Bronchial epithelial cell (primary cell): ENCODE measurements at regions not wholly inside any gene's neighbourhood (a gene's known extent, or its start where the extent isn't known, plus 50 kb on each side); places are given as distances from the start of the nearest gene placed in this dataset.
"Not testable (repeated sequence)": the region's sequence is repeated elsewhere in the genome, so short reads cannot be mapped to it uniquely, and the experiment has no call there.

Experiments used
- DNase-seq: peaks from one replicate; pipeline ENCODE4 v3.0.0-alpha.2; 2010; ENCODE audit warnings: low read depth
- FAIRE-seq: peaks from 2 replicates; lab custom pipeline; 2011; peaks lifted over from hg19 to GRCh38; lab: Jason Lieb, UNC
- H3K27me3 ChIP-seq: 2 replicates; pipeline ENCODE4 v1.5.1; 2011; ENCODE audit warnings: low read length; ENCODE audit not compliant: control insufficient read depth, insufficient read depth
- H3K36me3 ChIP-seq: 2 replicates; pipeline ENCODE4 v1.5.1; 2011; ENCODE audit warnings: low read length; ENCODE audit not compliant: control insufficient read depth, insufficient read depth
- H3K4me3 ChIP-seq: 2 replicates; pipeline ENCODE4 v1.5.1; 2011; ENCODE audit warnings: mild to moderate bottlenecking, low read depth, low read length, control low read depth
- TF ChIP-seq, protein P1 (sequence below): IDR thresholded peaks from 2 replicates; pipeline ENCODE4 v1.5.1; 2011; ENCODE audit warnings: mild to moderate bottlenecking, moderate library complexity, low read length, control low read depth, inconsistent platforms; ENCODE audit not compliant: insufficient read depth, severe bottlenecking

DNA sequence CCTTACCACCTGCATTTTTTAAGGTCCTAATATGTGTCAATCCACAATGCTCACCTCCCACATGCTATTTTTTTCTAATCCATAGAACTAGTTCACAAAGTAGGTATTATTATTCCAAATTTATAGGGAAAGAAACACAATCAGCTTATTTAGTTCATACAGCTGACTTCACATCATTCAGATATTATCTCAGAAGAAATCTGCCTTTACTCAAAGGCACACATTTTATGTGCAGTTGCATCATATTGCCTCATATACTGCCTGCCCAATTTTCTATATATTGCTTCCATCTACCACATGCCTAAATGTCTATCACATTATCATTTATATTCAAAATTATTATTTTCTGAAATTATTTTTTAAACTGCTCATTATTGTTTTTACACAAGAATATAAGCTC lies 88.7 kb upstream of the LUZP2 start:
- FAIRE-seq = no peak
- H3K36me3 ChIP-seq = no peaks in the 10 kb centered on the region
- DNase-seq = no peak
- no peaks in the 10 kb centered on the region for H3K27me3 ChIP-seq
- H3K4me3 ChIP-seq = no peak overlapping the region
- TF ChIP-seq, protein P1, sequence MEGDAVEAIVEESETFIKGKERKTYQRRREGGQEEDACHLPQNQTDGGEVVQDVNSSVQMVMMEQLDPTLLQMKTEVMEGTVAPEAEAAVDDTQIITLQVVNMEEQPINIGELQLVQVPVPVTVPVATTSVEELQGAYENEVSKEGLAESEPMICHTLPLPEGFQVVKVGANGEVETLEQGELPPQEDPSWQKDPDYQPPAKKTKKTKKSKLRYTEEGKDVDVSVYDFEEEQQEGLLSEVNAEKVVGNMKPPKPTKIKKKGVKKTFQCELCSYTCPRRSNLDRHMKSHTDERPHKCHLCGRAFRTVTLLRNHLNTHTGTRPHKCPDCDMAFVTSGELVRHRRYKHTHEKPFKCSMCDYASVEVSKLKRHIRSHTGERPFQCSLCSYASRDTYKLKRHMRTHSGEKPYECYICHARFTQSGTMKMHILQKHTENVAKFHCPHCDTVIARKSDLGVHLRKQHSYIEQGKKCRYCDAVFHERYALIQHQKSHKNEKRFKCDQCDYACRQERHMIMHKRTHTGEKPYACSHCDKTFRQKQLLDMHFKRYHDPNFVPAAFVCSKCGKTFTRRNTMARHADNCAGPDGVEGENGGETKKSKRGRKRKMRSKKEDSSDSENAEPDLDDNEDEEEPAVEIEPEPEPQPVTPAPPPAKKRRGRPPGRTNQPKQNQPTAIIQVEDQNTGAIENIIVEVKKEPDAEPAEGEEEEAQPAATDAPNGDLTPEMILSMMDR = no peak

- Histone ChIP-seq H3K36me3 (no peaks in the 10 kb centered on the region), H3K4me3 (no peak overlapping the region), H3K27me3 (no peaks in the 10 kb centered on the region)
- TF ChIP-seq, protein P1 = no peak
- no peak for DNase-seq
- FAIRE-seq = no peak
Measured at GRCh38 chr11:24411791-24412190, 85.1 kb upstream of the LUZP2 start.

DNA sequence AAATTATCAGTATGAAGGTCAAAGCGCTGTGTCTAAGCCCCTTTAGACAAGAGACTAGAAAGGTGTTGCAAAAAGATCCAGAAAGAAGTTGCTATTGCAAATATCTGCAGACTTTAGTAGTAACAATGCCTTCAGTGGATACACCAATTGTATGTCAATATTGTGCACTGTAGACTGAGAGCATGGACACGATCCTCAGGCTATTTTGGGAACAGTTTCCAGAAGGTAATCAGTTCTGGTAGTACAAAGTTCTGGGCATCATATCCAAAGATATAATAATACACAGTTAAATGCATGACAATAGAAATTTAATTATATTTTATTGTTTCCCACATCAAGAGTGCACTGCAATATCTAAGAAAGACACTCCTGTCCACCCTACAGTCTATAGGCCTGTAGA lies 84.1 kb upstream of the LUZP2 start:
- no peaks in the 10 kb centered on the region for H3K27me3 ChIP-seq
- no peaks in the 10 kb centered on the region for H3K36me3 ChIP-seq
- no peak overlapping the region for H3K4me3 ChIP-seq
- TF ChIP-seq, protein P1 = no peak
- DNase-seq (no peak), FAIRE-seq (no peak)

- Histone ChIP-seq H3K36me3 (no peaks in the 10 kb centered on the region), H3K27me3 (no peaks in the 10 kb centered on the region), H3K4me3 (no peak overlapping the region)
- DNase-seq (no peak), FAIRE-seq (no peak)
- TF ChIP-seq, protein P1 = no peak
Measured at GRCh38 chr11:24413391-24413790, 83.5 kb upstream of the LUZP2 start.

GRCh38 chr11:24415955-24416636 lies 80.8 kb upstream of the LUZP2 start:
- FAIRE-seq, DNase-seq, H3K36me3 ChIP-seq, H3K27me3 ChIP-seq, H3K4me3 ChIP-seq: not testable (repeated sequence)

DNA sequence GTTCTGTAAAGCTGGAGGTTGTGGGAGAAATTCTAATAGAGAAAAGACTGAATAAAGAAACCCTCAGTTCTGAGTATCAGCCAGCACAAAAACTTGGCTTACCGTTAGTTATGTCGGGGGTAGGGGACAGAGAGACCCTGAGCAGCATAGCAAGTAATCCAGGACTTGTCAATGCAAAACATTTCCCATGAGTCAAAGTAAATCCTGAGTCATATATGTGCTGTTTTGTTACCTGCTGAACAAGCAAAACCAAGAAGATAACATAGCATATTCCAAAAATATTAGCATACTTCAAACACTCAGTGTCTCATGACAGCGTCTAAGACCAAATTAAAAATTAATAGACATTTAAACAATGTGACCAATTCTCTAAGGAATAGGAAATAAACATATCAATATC lies 75.1 kb upstream of the LUZP2 start:
- FAIRE-seq = no peak
- TF ChIP-seq, protein P1 = no peak
- H3K4me3 ChIP-seq = no peak overlapping the region
- no peaks in the 10 kb centered on the region for H3K36me3 ChIP-seq
- DNase-seq = peak; percentile 77
- no peaks in the 10 kb centered on the region for H3K27me3 ChIP-seq
